ENCODE measurements at regions not wholly inside any gene's neighbourhood (a gene's known extent, or its start where the extent isn't known, plus 50 kb on each side); places are given as distances from the start of the nearest gene placed in this dataset.

DNA sequence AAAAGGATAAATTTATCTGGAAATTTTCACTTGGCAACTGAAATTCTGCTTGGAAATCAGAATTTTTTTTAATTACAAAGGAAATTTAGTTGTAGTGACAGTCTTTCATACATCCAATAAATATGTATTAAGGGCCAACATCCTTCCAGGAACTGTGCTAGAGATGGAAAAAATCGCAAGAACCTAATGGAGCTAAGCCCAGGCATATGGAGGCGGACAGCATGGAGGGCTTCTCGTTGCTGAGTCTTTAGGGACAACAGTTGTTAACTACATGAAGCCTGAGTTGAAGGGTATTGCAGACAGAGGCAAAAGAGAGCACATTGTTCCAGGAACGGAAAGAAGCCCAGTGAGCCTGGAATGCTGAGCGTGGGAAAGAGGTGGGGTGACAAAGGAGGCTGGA lies 208.9 kb downstream of the IBTK start:
- Histone ChIP-seq H3K4me2 (ENCODE audit: low read length) (no peak overlapping the region), H3K9me2 (ENCODE audit: insufficient read depth, low read length) (no peaks in the 10 kb centered on the region), H3K79me2 (ENCODE audit: insufficient read depth, low read depth, low read length) (no peaks in the 10 kb centered on the region), H3K4me3 (ENCODE audit: low read depth, low read length, poor library complexity, severe bottlenecking) (no peak overlapping the region), H2AFZ (ENCODE audit: low read length) (no peak overlapping the region), H4K20me1 (ENCODE audit: insufficient read depth, low read length) (no peaks in the 10 kb centered on the region), H3K4me1 (ENCODE audit: insufficient read depth, low read length, poor library complexity, severe bottlenecking) (no peaks in the 10 kb centered on the region), H3K36me3 (ENCODE audit: insufficient read depth, low read length) (no peaks in the 10 kb centered on the region), H3K9me3 (ENCODE audit: low read length) (no peaks in the 10 kb centered on the region), H3K27ac (ENCODE audit: low read depth, low read length, poor library complexity, severe bottlenecking) (no peak overlapping the region)
- no peak for DNase-seq (ENCODE audit: low spot score)
- intact Hi-C loops (cut with micrococcal nuclease; ENCODE audit: unreplicated experiment), result no loop called here
- BruUV-seq (replicated peaks), result no TSS peak
- CTCF ChIA-PET (ENCODE audit: unreplicated experiment), result no interaction called here
- POLR2A ChIA-PET, result no interaction called here
- TF ChIP-seq EZH2phosphoT487 (IDR thresholded peaks at IDR 0.05; ENCODE audit: borderline replicate concordance, low read depth, low read length), result no peak
- TF ChIP-seq, protein P1, sequence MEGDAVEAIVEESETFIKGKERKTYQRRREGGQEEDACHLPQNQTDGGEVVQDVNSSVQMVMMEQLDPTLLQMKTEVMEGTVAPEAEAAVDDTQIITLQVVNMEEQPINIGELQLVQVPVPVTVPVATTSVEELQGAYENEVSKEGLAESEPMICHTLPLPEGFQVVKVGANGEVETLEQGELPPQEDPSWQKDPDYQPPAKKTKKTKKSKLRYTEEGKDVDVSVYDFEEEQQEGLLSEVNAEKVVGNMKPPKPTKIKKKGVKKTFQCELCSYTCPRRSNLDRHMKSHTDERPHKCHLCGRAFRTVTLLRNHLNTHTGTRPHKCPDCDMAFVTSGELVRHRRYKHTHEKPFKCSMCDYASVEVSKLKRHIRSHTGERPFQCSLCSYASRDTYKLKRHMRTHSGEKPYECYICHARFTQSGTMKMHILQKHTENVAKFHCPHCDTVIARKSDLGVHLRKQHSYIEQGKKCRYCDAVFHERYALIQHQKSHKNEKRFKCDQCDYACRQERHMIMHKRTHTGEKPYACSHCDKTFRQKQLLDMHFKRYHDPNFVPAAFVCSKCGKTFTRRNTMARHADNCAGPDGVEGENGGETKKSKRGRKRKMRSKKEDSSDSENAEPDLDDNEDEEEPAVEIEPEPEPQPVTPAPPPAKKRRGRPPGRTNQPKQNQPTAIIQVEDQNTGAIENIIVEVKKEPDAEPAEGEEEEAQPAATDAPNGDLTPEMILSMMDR (conservative IDR thresholded peaks at IDR 0.05; ENCODE audit: low read length), result no peak

DNA sequence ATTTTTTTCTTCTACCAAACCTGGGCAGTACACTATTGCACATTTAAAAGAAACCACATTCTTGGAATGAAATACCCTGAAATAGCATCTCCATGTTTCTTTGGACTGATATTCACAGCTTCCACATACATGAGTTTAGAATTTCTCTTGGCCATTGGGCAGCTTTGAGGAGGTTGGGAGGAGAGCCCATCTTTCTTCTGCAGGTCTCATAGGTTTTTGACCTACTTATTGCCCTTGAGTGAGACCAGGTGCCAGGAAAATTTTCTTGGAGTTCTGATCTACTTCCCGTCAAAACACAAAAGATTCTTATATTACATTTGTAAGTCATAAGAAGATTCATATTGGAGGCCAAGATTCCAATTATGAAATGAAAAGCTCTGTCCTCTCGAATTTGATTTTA lies 212.0 kb downstream of the IBTK start:
- Histone ChIP-seq H3K36me3 (ENCODE audit: insufficient read depth, low read length) (no peaks in the 10 kb centered on the region), H2AFZ (ENCODE audit: low read length) (no peak overlapping the region), H3K4me3 (ENCODE audit: low read depth, low read length, poor library complexity, severe bottlenecking) (no peak overlapping the region), H4K20me1 (ENCODE audit: insufficient read depth, low read length) (no peaks in the 10 kb centered on the region), H3K9me2 (ENCODE audit: insufficient read depth, low read length) (no peaks in the 10 kb centered on the region), H3K4me2 (ENCODE audit: low read length) (no peak overlapping the region), H3K4me1 (ENCODE audit: insufficient read depth, low read length, poor library complexity, severe bottlenecking) (no peaks in the 10 kb centered on the region), H3K9me3 (ENCODE audit: low read length) (no peaks in the 10 kb centered on the region), H3K79me2 (ENCODE audit: insufficient read depth, low read depth, low read length) (no peaks in the 10 kb centered on the region), H3K27ac (ENCODE audit: low read depth, low read length, poor library complexity, severe bottlenecking) (no peak overlapping the region)
- CTCF ChIA-PET (ENCODE audit: unreplicated experiment), result no interaction called here
- no peak for DNase-seq (ENCODE audit: low spot score)
- TF ChIP-seq, protein P1 (conservative IDR thresholded peaks at IDR 0.05; ENCODE audit: low read length), result no peak
- no peak for TF ChIP-seq EZH2phosphoT487 (IDR thresholded peaks at IDR 0.05; ENCODE audit: borderline replicate concordance, low read depth, low read length)
- POLR2A ChIA-PET, result interaction anchor here (0.8 to 1.4 kb wide), 2 partner anchors 31 to 144 kb away, joined by 3 read pairs; no protein-coding TSS in a partner anchor
- no TSS peak for BruUV-seq (replicated peaks)
- intact Hi-C loops (cut with micrococcal nuclease; ENCODE audit: unreplicated experiment), result no loop called here

DNA sequence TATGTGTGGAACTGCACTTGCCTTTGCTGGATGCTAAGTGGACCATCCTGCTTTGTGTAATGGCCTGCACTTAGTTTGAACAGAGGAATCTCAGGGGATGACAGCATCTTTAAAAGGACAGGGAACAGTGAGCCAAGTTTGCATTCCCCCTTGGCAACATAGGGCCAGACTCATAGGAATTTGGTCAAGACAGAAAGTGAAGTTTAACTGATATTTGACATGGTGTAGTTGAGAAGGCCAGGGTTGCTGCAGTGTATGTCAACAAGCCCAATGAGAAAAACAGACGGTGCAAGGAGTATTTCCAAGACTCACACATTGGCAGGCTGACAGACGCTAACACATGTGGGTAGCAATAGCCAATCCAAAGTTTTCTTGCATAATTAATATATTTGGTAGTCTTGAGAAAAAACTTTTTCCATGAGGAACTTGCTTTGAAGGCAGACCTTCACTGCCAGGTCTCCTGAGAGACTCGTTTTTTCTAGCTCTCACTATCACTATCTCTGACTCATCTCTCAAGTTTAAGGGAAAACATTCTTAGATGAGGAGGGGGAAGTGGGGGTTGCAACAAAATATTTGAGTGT lies 213.8 kb downstream of the IBTK start:
- Histone ChIP-seq H3K27ac (ENCODE audit: low read depth, low read length, poor library complexity, severe bottlenecking) (no peak overlapping the region), H3K4me1 (ENCODE audit: insufficient read depth, low read length, poor library complexity, severe bottlenecking) (no peaks in the 10 kb centered on the region), H3K4me2 (ENCODE audit: low read length) (no peak overlapping the region), H3K9me3 (ENCODE audit: low read length) (no peaks in the 10 kb centered on the region), H4K20me1 (ENCODE audit: insufficient read depth, low read length) (no peaks in the 10 kb centered on the region), H3K36me3 (ENCODE audit: insufficient read depth, low read length) (no peaks in the 10 kb centered on the region), H3K79me2 (ENCODE audit: insufficient read depth, low read depth, low read length) (no peaks in the 10 kb centered on the region), H3K4me3 (ENCODE audit: low read depth, low read length, poor library complexity, severe bottlenecking) (no peak overlapping the region), H2AFZ (ENCODE audit: low read length) (no peak overlapping the region), H3K9me2 (ENCODE audit: insufficient read depth, low read length) (no peaks in the 10 kb centered on the region)
- ChIA-PET POLR2A (interaction anchor here (0.7 kb wide), 1 partner anchor 1088 kb away, joined by 3 read pairs; no protein-coding TSS in a partner anchor), CTCF (ENCODE audit: unreplicated experiment) (no interaction called here)
- intact Hi-C loops (cut with micrococcal nuclease; ENCODE audit: unreplicated experiment), result no loop called here
- no TSS peak for BruUV-seq (replicated peaks)
- DNase-seq (ENCODE audit: low spot score), result no peak
- TF ChIP-seq EZH2phosphoT487 (IDR thresholded peaks at IDR 0.05; ENCODE audit: borderline replicate concordance, low read depth, low read length), result no peak
- TF ChIP-seq, protein P1 (conservative IDR thresholded peaks at IDR 0.05; ENCODE audit: low read length), result no peak

Measured in OCI-LY7 (cell line).